Thymus (tissue), 11 donors: ENCODE measurements at regions not wholly inside any gene's neighbourhood (a gene's known extent, or its start where the extent isn't known, plus 50 kb on each side); places are given as distances from the start of the nearest gene placed in this dataset.
"Not testable (repeated sequence)": the region's sequence is repeated elsewhere in the genome, so short reads cannot be mapped to it uniquely, and the experiment has no call there.

Source experiments
- DNase-seq, 9 donors: peaks; one replicate each; pipeline ENCODE4 v3.0.0-alpha.2; 2013; ENCODE audit warnings: low spot score in 9 of 9, low read depth in 6 of 9, missing footprints in 1 of 9
- H3K27ac ChIP-seq, 2 donors: one replicate each; pipeline ENCODE4 v1.5.1; 2013; ENCODE audit warnings: control low read depth in 1 of 2, low read depth in 1 of 2, low read length in 1 of 2, mild to moderate bottlenecking in 1 of 2, moderate library complexity in 1 of 2
- H3K27me3 ChIP-seq, 2 donors: one replicate each; pipeline ENCODE4 v1.5.1; 2013; ENCODE audit warnings: low read length in 1 of 2; ENCODE audit not compliant: control insufficient read depth in 2 of 2, insufficient read depth in 1 of 2
- H3K36me3 ChIP-seq, 2 donors: one replicate each; pipeline ENCODE4 v1.5.1; 2013; ENCODE audit warnings: low read length in 1 of 2, mild to moderate bottlenecking in 1 of 2, moderate library complexity in 1 of 2; ENCODE audit not compliant: control insufficient read depth in 2 of 2, insufficient read depth in 2 of 2
- H3K4me1 ChIP-seq, 2 donors: one replicate each; pipeline ENCODE4 v1.5.1; 2013; ENCODE audit warnings: low read length in 2 of 2; ENCODE audit not compliant: control insufficient read depth in 2 of 2, insufficient read depth in 2 of 2
- H3K4me3 ChIP-seq, 2 donors: one replicate each; pipeline ENCODE4 v1.5.1; 2013; ENCODE audit warnings: low read length in 2 of 2, control low read depth in 1 of 2, mild to moderate bottlenecking in 1 of 2
- H3K9me3 ChIP-seq, 2 donors: one replicate each; pipeline ENCODE4 v1.5.1; 2013; ENCODE audit warnings: low read length in 1 of 2, mild to moderate bottlenecking in 1 of 2; ENCODE audit not compliant: control insufficient read depth in 2 of 2, insufficient read depth in 1 of 2
- WGBS: extraction: QIAGEN DNeasy Blood & Tissue Kit; methylation state at CpG from one replicate; pipeline ENCODE4 v1.1.7; 2013; 5-methylcytosine and 5-hydroxymethylcytosine counted together
- donor health status: healthy.

GRCh38 chr5:32854473-32854872 is 143.4 kb downstream of the NPR3 start:
- Histone ChIP-seq H3K36me3 (no peaks in the 10 kb centered on the region), H3K27ac (no peak overlapping the region)

GRCh38 chr5:32859211-32859641 is 148.1 kb downstream of the NPR3 start:
- no peaks in the 10 kb centered on the region for H3K4me1 ChIP-seq
- H3K36me3 ChIP-seq, result no peaks in the 10 kb centered on the region
- no peaks in the 10 kb centered on the region for H3K9me3 ChIP-seq
- no peak overlapping the region for H3K4me3 ChIP-seq
- H3K27ac ChIP-seq, result no peak overlapping the region
- H3K27me3 ChIP-seq, result no peaks in the 10 kb centered on the region
- DNase-seq, result no peak

More at GRCh38 chr5:32854473-32854872, 143.4 kb downstream of the NPR3 start:
- Histone ChIP-seq H3K4me1 (peaks cover 0 to 2% of the 10 kb centered on the region in 2 donors), H3K27me3 (no peaks in the 10 kb centered on the region), H3K4me3 (no peak overlapping the region), H3K9me3 (no peaks in the 10 kb centered on the region)
- no peak for DNase-seq

GRCh38 chr5:32865475-32865874 is 154.4 kb downstream of the NPR3 start:
- Histone ChIP-seq H3K27ac (no peak overlapping the region), H3K27me3 (no peaks in the 10 kb centered on the region), H3K9me3 (no peaks in the 10 kb centered on the region), H3K4me1 (no peaks in the 10 kb centered on the region), H3K4me3 (no peak overlapping the region), H3K36me3 (no peaks in the 10 kb centered on the region)
- DNase-seq, result no peak
- WGBS, result 93% methylated on average over 5 of the region's 5 CpGs

GRCh38 chr5:32866138-32866537 is 155.0 kb downstream of the NPR3 start:
- no peak for DNase-seq
- H3K36me3 ChIP-seq, result no peaks in the 10 kb centered on the region
- H3K9me3 ChIP-seq, result peaks cover 0 to 4% of the 10 kb centered on the region in 2 donors
- whole genome bisulfite sequencing, result 90% methylated on average over 1 of the region's 1 CpG
- no peaks in the 10 kb centered on the region for H3K4me1 ChIP-seq
- no peaks in the 10 kb centered on the region for H3K27me3 ChIP-seq
- no peak overlapping the region for H3K27ac ChIP-seq
- H3K4me3 ChIP-seq, result no peak overlapping the region

GRCh38 chr5:32869216-32869615 is 158.1 kb downstream of the NPR3 start:
- WGBS, result 96% methylated on average over 3 of the region's 3 CpGs

GRCh38 chr5:32876791-32877190 is 165.7 kb downstream of the NPR3 start:
- no peak overlapping the region for H3K27ac ChIP-seq
- no peak for DNase-seq
- H3K36me3 ChIP-seq, result no peaks in the 10 kb centered on the region

More at GRCh38 chr5:32869216-32869615, 158.1 kb downstream of the NPR3 start:
- Histone ChIP-seq H3K4me3 (no peak overlapping the region), H3K27me3 (no peaks in the 10 kb centered on the region), H3K27ac (no peak overlapping the region), H3K4me1 (no peaks in the 10 kb centered on the region), H3K36me3 (no peaks in the 10 kb centered on the region), H3K9me3 (peaks cover 0 to 4% of the 10 kb centered on the region in 2 donors)
- no peak for DNase-seq

GRCh38 chr5:32879364-32879763 is 168.2 kb downstream of the NPR3 start:
- not testable (repeated sequence) for H3K27ac ChIP-seq, H3K9me3 ChIP-seq, H3K4me3 ChIP-seq, H3K36me3 ChIP-seq, DNase-seq, H3K4me1 ChIP-seq, H3K27me3 ChIP-seq
- 92% methylated on average over 3 of the region's 3 CpGs for WGBS

More at GRCh38 chr5:32876791-32877190, 165.7 kb downstream of the NPR3 start:
- Histone ChIP-seq H3K9me3 (peaks cover 0 to 4% of the 10 kb centered on the region in 2 donors), H3K4me3 (no peak overlapping the region), H3K4me1 (no peaks in the 10 kb centered on the region), H3K27me3 (no peaks in the 10 kb centered on the region)
- WGBS, result 84% methylated on average over 1 of the region's 1 CpG

- Histone ChIP-seq H3K36me3 (no peaks in the 10 kb centered on the region), H3K27me3 (no peaks in the 10 kb centered on the region), H3K9me3 (peaks cover 0 to 4% of the 10 kb centered on the region in 2 donors), H3K4me1 (no peaks in the 10 kb centered on the region), H3K4me3 (no peak overlapping the region), H3K27ac (no peak overlapping the region)
- DNase-seq, result no peak
- 83% methylated on average over 3 of the region's 3 CpGs for WGBS
Observed at GRCh38 chr5:32880796-32881195, 169.7 kb downstream of the NPR3 start.

- DNase-seq, result no peak
- Histone ChIP-seq H3K36me3 (no peaks in the 10 kb centered on the region), H3K27me3 (no peaks in the 10 kb centered on the region), H3K4me1 (no peaks in the 10 kb centered on the region), H3K27ac (no peak overlapping the region), H3K9me3 (no peaks in the 10 kb centered on the region), H3K4me3 (no peak overlapping the region)
- WGBS, result 66% methylated on average over 2 of the region's 2 CpGs
Observed at GRCh38 chr5:32887390-32887789, 176.3 kb downstream of the NPR3 start.

- WGBS, result 96% methylated on average over 1 of the region's 1 CpG
- H3K4me3 ChIP-seq, result no peak overlapping the region
- no peak for DNase-seq
Observed at GRCh38 chr5:32889078-32889477, 178.0 kb downstream of the NPR3 start.

More at GRCh38 chr5:32889078-32889477, 178.0 kb downstream of the NPR3 start:
- Histone ChIP-seq H3K9me3 (no peaks in the 10 kb centered on the region), H3K36me3 (no peaks in the 10 kb centered on the region), H3K4me1 (no peaks in the 10 kb centered on the region), H3K27ac (no peak overlapping the region), H3K27me3 (no peaks in the 10 kb centered on the region)
